ENCODE measurements at regions not wholly inside any gene's neighbourhood (a gene's known extent, or its start where the extent isn't known, plus 50 kb on each side); places are given as distances from the start of the nearest gene placed in this dataset.

DNA sequence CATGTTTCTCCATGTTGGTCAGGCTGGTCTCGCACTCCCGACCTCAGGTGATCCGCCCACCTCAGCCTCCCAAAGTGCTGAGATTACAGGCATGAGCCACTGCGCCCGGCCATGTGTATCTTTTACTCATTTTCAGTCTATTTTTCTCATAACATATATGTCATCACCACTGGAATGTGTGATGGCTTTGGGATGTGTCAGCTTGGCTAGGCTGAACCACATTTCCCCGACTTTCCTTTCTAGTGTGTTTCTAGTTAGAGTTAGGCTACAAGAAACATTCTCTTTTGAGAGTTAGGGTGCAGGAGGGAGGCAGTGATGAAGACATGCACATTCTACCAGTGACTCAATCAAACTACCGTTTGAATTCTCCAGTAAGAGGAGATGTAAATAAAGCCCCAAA, 444.9 kb upstream of the THBS1 start:
- no peak for DNase-seq (ENCODE audit: low read depth in 3 of 3, low spot score in 2 of 3)

DNA sequence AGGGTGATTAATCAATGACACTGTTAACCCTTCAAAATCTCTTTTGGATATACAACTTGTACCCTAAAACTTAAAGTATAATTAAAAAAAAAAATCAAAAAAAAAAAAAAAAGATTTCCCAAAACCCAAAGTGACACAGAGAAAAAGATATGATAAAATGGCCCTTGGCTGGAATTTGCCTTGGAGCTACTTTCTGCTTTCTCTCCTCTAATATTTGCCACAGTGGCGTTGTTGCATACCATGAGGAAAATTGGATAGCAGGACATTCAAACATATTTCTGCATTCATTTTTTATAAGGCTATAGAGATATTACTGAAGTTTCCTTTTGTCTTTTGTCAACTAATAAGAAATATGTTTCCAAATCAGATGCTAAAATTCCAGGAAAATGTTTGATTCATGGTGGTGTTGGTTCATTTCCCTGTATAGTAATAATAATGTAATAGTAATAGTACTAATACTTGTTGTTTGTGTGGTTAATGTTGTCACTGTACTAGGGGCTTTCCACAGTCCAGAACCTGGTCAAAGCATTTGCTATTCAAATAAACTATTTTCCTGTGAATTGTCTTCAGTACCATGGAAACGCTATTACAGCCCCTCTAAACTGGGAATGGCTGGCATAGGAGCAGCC, 441.3 kb upstream of the THBS1 start:
- DNase-seq (ENCODE audit: low read depth in 3 of 3, low spot score in 2 of 3), result no peak

DNA sequence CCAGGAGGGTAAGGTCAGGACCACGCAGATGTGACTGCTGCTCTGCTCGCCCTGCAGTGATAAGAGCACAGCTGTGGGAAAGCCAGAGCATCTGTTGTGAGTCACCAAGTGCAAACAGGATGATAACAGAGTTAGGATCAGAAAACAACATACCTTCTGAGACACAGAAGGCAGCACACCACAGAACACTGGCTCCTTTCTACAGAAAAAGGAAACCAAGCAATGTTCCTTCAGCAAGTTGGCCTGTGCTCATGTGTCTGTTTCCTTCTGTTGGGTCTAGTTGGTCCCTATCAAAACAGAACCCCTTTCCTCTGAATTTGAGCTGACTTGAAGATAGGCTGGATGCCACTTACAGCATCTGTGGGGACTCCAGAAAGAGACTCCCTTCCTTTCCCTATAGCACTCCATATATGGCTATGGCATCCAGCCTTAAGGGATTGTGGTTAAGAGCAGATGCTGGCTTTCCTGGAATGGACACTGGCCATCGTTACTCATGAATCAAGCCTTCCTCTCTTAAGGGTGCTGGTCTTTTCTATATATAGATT, 440.7 kb upstream of the THBS1 start:
- no peak for DNase-seq (ENCODE audit: low read depth in 3 of 3, low spot score in 2 of 3)

DNA sequence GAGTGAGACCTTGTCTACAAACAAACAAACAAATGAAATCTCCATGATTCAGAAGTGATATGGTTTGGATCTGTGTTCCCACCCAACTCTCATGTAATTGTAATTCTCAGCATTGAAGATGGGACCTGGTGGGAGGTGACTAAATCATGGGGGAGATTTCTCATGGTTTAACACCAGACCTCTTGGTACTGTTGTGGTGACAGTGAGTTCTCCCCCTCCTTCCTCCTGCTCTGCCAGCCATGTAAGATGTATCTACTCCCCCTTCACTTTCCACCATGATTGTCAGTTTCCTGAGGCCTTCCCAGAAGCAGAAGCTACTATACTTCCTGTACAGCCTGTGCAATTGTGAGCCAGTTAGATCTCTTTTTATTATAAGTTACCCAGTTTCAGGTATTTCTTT, 438.4 kb upstream of the THBS1 start:
- DNase-seq (ENCODE audit: low read depth in 3 of 3, low spot score in 2 of 3), result no peak

DNA sequence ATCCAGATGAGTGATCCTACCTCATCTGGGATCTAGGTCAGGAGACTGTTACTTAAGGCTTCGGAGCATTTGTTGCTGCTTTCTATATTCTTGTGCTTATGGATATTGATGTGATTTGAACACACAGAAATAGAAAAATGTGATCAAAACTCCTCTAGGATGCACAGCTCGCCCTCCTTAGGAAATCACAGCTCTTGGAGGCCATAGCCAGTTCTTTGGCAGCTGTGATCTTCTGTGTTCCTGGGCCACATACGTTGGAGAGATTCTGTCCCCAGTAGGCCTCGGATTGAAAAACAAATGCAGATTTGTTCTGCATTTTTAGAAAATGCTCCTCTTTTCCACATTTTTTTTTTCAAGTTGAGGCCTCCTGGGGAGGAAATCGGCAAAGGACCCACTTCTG, 437.4 kb upstream of the THBS1 start:
- no peak for DNase-seq (ENCODE audit: low read depth in 3 of 3, low spot score in 2 of 3)

DNA sequence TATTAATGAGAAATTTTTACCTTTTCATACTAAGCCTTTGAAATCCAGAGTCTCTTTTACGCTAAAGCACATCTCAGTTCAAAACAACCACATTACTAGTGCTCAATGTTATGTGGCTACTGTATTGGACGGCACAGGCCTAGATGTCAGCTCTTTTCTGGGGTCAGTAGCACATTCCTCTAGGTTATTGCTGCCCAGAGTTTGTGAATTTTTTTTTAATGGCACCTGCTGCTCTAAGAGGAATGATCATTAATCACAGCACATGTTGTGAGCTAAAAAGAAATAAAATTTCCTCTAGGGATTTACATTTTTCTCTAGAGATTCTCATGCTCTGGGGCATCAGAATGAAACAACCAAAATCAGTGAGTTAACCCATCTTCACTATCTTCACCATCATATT, 436.8 kb upstream of the THBS1 start:
- no peak for DNase-seq (ENCODE audit: low read depth in 3 of 3, low spot score in 2 of 3)

DNA sequence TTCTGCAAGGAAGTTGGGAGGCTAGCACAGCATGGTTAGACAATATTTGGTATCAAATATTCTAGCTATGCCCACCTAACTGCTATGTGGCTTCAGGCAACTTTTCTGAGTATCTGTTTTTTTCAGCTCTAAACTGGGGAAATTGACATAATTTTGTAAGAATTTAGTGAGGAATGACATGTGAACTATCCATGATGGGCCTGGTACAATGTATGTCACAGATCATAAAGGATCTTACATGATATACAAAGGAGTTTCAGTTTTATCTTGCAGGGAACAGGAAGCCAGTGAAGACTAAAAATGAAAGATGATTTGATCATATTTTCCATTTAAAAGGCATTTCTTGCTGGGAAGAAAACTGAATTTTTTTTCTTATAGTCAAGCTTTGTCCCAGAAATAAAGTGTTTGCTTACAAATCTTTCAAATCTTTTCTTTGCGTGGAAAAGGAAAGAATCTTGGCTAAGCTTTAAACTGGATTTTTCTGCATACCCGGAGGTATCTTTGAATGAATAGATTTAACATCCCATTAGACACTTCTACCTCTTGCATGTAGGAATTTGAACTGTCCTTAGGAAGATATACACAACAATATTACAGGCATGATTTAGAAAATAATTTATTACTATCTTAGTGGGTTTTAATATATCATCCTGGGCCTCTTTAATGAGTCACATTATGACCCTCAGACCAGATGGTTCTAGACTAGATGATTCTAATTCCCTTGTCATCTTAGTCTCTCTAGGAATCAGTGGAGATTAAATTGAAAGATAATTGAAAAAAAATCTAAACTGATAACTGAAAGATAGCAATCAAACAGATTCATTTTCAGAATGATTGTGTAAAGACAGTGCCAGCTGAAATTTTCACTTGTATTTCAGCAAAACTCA, 436.0 kb upstream of the THBS1 start:
- DNase-seq (ENCODE audit: low read depth in 3 of 3, low spot score in 2 of 3), result no peak

DNA sequence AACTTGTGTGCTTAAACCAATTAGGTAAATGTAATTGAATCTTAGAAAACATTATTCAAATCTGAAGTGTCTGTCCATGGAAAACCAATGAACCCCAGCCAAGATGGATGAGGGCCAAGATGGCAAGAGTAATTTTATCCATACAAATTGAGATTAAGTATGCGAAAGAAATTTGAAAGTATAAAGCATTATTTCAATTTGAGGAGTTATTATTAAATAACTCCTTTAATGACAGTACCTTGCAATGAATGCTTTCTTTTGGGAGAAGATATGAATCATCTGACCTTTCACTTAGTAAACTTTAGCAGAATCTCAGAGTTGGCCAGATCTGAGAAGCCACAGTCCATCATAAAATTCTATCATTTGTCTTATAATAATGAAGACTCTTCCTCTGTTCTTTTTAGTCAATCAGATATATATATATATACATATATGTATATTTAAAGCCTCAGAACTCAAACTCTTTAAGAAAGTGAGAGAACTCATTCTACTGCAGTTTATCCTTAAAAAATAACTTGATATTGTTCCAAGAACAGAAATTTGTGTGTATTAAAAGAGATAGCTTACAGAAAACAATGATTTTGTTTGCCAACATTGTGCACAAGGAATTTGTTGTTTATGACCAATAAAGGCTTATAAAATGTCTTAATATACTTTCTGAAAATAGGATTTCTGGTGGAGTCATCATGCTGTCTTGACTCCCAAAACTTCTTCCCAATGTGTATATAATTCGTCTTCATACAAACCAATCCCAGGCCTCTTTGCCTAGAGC, 434.8 kb upstream of the THBS1 start:
- DNase-seq (ENCODE audit: low read depth in 3 of 3, low spot score in 2 of 3), result no peak

DNA sequence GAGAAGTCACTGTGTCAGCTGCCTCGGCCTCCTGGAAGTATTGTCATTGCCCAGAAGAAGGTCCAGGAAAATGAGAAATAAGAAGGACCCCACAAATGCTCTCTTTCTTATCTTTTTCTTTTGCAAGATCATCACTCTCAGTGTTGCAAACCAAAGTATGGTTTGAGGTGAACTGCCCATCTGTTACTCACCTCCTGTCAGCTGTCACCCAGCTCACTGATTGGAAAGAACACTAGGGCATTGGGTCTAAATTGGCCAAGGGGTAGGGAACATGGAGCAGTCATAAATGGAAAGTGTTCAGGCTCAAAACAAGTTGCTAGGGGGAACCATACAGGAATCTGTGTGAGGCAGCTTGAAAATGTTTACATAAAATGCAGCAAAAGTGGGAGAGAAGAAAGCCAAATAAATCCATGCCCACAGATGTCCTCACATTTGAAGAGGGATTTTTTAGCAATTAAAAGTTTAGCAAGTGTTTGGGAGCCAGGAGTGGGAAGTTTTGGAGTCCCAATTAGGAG, 431.2 kb upstream of the THBS1 start:
- no peak for DNase-seq (ENCODE audit: low read depth in 3 of 3, low spot score in 2 of 3)

DNA sequence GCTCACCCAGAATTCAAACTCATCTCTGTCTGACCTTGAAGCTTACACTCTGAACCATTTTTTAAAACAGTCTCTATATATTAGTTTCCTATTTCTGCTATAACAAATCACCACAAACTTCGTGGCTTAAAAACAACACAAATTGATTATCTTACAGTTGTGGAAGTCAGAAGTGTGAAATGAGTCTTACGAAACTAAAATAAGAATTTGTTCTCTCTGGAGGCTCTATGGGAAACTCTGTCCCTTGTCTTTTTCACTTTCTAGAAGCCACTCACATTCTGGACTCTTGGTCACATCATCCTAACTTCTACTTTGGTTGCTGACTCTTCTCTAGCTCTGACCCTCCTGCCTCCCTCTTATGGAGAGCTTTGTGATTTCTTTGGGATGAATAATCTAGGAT, 429.3 kb upstream of the THBS1 start:
- no peak for DNase-seq (ENCODE audit: low read depth in 3 of 3, low spot score in 2 of 3)

DNA sequence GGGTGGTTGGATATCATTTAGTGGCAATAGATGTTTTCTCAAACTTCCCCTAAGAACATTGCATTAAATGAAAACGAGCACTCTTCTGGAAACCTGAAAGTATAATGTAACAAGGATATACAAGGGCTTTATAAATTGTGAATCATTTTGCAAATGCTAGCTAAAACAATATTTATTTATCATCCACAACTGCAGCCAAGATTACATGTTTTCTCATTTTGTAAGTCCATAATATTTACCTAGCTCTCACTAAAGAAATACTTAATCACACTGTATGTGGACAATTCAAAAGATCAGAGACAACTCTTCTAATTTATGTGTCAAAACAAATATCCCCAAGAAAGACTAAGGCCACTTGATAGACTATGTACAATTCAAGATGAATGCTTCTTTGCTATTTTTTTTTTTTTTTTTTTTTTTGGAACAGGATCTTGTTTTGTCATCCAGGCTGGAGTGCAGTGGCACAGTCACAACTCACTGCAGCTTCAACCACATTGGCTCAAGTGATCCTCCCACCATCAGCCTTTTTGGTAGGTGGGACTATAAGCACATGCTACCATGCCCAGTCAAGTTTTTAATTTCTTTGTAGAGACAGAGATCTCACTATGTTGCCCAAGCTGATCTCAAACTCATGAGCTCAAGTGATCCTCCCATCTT, 427.7 kb upstream of the THBS1 start:
- DNase-seq (ENCODE audit: low read depth in 3 of 3, low spot score in 2 of 3), result no peak

DNA sequence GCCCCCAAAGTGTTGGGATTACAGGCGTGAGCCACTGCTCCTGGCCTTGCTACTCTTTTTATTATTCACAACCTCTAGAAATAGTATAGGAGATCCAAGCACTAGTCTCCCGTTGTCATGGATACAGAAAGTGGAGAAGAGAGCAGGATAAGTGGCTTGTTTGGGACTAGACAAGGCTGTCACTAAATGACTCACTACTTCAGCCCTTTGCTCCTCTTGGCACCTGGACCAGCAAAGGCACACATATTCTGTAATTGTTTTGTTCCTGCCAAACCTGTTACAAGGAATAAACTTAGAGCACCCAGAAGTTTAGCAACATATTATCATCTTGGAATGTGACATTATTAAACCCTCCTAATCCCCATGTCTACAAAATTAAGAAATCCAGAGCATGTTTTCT, 427.2 kb upstream of the THBS1 start:
- DNase-seq (ENCODE audit: low read depth in 3 of 3, low spot score in 2 of 3), result no peak

DNA sequence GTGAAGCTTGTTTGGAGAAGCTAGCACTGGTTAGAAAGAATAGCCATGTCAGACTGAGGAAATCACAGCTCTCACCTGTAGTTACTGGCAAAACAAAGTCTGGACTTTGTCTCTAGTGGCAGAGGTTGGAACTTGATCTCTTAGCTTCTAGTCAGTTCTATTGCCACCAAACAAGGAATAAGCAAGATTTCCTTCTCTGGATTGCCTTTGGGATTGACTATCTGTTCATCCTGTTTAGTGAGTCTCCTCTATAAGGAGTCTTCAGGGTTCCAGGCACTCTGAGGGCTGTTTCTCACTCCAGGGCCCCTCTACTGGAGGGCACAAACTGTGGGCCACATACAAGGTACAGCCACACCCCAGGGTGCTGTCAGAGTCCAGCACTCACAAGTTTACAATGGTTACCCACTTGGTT, 426.6 kb upstream of the THBS1 start:
- DNase-seq (ENCODE audit: low read depth in 3 of 3, low spot score in 2 of 3), result no peak

DNA sequence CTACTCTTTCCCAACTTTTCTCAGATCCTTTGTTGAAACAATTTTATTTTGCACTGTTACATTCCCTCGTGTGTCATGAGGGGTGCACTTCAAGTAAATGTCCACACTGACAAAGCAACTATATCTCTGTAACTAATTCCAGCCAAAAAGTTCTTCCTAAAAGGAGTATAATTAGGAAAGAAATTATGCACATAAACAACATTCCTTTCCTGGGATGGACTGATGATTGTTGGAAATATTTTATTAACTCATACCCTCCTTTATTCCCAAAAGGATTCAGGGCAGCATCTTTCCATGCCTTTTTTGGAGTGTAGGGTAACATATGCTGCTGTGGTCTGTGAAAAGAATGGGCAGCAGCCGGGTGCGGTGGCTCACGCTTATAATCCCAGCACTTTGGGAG, 426.1 kb upstream of the THBS1 start:
- DNase-seq (ENCODE audit: low read depth in 3 of 3, low spot score in 2 of 3), result no peak

DNA sequence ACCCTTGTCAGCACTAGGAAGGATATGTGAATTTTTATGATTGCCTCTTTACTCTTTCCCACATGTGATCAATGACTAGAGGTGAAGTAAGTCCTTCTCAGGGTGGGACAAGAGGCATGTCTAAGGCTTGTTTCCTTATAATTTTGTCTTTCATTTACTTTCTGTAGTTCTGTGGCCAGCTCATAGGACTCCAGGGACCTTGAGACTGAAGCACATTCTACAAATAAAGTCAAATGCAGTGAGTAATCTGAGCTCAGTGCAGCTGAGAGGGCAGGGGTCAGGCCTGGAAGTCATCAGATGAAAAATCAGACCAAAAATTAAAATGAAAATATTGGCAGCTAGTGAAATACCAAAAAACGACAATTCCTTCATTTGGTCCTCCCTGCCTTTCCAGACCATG, 424.7 kb upstream of the THBS1 start:
- DNase-seq (ENCODE audit: low read depth in 3 of 3, low spot score in 2 of 3), result no peak

DNA sequence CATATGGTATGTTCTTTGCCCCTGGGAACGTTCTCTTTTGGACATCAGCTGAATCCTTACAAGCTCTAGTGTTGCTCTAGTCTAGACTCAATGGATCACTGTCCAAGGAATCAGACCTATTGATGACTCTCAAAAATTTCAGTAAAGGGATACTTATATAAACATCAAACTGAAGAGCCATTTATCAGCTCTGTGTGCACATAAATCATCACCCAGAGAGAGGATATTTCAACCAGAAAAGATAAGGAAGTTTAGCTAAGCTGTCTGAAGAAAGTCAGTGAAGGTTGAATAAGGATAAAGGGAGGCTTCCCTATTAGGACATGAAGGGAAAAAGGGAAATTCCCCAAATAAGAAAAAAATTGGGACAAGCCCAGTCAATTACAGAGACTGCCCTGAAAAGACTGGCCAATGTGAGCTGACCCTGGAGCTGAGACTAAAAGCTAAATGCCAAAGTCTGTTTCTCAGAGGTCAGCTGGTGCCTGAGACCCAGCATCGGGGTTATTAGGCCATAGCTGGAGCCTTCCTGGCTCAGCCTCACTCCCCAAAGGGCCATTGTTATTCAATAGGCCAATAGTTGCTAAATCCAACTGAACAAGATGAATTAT, 424.1 kb upstream of the THBS1 start:
- DNase-seq (ENCODE audit: low read depth in 3 of 3, low spot score in 2 of 3), result no peak

DNA sequence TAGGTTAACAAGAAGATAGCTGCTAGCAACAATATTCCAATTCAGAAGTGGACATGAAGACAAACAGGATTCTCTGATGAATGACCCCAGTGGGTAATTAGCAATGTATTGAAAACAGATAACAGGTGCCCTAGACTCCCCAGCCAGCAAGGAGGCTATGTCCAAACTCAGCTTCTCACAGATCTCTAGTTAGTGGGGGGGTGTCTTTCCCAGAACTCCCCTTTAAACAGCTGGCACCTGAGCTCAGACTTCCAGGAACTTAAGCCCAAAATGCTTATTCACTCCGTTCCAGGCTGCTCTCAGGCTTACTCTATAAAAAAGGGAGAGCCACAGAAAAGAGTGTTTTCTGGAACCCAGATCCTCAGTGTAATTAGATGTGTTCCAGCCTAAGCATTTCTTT, 423.0 kb upstream of the THBS1 start:
- DNase-seq (ENCODE audit: low read depth in 3 of 3, low spot score in 2 of 3), result no peak

DNA sequence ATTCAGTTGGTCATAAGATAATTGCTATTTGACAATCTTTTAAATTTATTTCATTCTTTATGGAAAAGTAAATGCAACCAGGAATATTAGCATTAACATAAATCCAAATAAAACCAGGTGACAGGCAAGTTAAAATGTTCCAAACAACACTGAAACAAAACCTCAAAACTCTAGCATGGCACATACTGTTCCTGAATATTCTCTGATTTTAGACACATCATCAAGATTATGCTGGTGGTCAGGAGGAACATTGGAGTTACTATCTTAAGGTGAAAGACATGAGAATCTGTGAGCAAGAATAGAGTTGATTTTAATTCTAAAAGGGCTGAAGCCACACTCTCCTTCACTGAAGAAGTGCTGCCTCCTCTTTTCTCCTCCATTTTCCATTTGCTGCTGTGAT, 421.0 kb upstream of the THBS1 start:
- no peak for DNase-seq (ENCODE audit: low read depth in 3 of 3, low spot score in 2 of 3)

DNA sequence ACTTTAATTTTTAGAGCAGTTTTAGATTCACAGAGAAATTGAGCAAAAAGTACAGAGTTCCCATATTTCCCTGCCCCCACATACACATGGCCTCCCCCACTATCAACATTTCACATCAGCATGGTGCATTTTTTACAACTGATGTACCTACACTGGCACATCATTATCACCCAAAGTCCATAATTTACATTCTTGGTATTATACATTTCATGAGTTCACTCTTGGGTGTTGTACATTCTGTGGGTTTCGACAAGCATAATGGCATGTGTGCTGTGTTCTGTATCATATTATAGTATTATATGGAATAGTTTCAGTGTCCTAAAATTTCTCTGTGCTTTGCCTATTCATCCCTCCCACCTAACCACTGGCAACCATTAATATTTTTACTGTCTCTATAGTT, 419.8 kb upstream of the THBS1 start:
- no peak for DNase-seq (ENCODE audit: low read depth in 3 of 3, low spot score in 2 of 3)

DNA sequence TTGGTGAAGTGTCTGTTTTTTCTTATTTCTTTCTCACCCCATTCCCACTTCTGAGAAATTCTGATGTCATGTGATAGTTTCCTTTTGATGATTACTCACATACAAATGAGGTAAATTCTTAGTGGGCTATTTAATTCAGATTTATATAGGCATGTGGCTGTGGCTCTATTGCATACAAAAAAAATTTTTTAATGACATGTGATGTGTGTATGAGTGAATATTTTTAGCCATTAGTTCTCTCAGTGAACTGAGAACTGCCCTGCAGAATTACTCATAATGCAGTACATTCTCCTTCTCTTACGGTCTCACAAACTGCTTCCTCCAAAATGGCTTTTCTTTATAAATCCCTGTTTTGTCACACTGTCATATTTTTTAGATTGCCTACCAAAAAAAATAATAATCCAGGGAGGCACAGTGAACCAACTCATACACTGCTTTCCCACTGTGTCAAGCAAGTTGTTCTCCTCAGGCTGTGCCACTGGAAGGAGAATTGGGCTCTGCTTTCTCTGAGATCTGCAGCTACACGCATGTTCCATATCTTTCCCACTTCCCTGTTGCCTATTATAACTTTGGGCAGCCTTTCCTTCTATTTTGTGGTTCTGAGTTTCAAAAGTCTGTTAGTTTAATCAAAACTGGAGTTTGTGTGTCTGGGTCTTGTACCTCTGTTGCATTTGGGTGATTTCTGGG, 415.7 kb upstream of the THBS1 start:
- DNase-seq (ENCODE audit: low read depth in 3 of 3, low spot score in 2 of 3), result no peak
